ENCODE measurements at regions not wholly inside any gene's neighbourhood (a gene's known extent, or its start where the extent isn't known, plus 50 kb on each side); places are given as distances from the start of the nearest gene placed in this dataset.
"Not testable (repeated sequence)": the region's sequence is repeated elsewhere in the genome, so short reads cannot be mapped to it uniquely, and the experiment has no call there.

DNA sequence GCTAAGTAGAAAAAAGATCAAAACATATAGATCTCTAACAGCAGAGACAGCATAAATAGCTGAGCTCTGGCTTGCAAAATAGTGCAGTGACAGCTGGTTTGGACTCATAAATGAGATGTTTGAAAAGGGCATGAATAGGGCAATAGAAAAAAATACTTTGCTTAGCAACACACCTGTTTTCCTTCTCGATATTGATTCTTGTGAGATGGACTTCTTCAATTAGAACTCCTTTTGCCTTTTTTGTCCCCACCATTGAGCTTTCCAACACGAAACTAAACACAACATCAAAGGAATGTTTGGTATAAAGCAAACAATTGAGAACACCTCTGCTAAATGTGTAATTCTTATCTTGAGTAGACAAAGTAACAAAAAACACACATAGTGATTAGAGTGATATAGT, 726.3 kb downstream of the RAPGEF2 start:
- DNase-seq (ENCODE audit: low read depth) = no peak

DNA sequence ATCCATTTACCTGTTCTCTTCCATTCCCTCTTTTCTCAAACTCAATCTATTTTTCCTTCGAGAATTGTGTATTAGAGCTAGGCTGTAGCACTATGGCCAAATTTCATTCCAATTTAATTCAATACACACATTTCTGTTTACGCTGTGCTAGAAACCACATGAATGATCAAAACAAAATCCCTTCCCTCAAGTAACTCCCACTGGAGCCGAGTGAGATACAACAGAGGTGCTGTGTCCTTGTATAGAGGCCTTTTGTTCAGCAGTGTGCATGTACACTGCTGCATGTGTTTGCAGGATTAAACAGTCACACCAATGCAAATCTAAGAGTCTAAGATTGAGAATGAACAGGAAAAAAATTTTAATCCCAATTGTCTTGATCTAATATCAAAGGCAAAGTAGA, 734.2 kb downstream of the RAPGEF2 start:
- DNase-seq (ENCODE audit: low read depth) = no peak

DNA sequence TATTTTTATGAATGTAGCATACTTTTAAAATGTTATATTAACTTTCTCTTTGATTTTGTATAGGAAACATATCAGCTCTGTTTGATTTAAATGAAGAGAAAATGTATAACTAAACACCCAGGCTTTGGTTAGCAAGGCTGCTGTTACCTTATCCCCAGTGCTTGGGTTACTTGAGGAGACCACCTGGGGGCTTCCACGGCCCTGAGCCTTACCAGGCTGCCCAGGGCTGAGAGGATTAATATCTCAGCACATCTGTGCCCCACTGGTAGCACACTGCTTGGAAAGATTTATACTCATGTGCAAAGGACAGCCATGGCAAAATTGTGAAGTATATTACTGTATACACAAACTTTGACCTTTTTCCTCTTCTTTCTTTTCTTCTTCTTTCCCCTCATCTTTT, 752.9 kb downstream of the RAPGEF2 start:
- DNase-seq (ENCODE audit: low read depth) = no peak

DNA sequence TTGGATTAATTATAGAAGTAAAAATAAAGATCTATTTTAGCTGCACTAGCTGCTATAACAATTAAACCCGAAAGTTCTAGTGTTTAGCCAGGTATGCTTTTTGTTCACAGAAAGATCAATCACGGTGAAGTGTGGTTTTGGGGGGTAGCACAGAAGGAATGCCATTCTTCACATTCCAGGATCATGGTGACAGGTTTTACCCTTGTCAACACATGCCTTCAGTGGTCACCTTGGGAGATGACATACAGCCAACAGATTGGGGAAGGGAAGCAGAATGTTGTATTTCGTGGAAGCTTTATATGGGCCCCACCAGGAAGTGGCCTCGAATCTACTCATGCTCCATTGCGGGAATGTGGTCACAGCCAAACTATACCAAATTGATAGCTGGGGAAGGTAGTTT, 753.6 kb downstream of the RAPGEF2 start:
- DNase-seq (ENCODE audit: low read depth) = no peak

DNA sequence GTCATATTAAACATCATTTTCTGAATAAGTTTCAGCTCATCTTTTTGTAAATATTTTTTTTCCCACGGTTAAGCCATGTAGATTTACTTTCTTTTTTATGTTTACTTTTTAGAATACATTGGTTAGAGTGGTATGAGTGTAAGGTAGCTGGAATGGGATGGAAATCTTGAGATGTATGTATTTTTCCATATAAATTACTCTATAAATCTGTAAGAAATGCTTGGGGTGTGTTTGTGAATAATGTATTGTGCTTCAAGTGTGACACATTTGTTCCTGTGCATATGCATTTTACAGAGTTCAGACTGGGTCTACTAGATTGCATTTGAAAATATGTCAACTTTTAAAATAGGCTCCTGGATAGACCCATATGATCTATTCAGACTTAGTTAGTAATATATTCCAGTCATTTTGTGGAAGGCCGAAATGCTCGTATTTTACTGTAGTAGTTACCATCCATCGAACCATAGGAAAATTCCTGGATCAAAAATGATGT, 756.8 kb downstream of the RAPGEF2 start:
- DNase-seq (ENCODE audit: low read depth) = no peak

DNA sequence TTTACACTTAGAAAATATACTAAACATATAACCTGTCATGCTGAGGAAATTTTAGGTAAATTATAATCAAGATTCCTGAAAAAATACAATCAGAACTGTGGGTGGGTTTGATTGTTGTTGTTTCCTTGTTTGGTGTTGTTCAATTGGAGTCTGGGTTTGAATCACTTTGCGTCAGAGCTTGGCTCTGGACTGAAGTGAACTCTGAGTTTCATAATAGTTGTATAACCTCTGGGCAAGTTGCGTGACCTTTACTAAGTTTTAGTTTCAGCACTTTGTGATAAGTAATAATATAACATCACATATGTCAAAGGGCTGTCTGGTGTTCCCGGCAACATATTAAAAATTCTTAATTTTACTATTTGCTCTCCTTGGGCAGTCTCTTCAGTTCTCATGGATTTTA, 758.1 kb downstream of the RAPGEF2 start:
- no peak for DNase-seq (ENCODE audit: low read depth)

DNA sequence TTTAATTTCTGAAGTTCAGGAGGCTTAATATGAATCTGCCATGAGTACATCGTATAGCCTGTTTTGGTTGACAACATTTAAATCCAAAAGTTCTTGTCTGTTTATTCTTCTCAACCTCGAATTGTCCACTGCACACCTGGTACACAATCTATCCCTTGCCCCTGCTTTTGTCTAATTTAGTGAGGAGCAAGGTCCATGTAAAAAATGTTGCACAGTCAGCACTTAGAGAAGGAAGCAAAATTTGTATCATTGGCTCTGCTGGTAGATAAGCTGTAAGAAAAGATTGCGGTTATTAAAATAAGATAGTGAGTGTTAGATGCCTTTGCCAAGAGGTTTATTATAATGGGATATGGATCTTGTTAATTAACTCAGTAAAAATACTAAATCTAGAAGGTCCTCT, 761.5 kb downstream of the RAPGEF2 start:
- DNase-seq (ENCODE audit: low read depth) = no peak

DNA sequence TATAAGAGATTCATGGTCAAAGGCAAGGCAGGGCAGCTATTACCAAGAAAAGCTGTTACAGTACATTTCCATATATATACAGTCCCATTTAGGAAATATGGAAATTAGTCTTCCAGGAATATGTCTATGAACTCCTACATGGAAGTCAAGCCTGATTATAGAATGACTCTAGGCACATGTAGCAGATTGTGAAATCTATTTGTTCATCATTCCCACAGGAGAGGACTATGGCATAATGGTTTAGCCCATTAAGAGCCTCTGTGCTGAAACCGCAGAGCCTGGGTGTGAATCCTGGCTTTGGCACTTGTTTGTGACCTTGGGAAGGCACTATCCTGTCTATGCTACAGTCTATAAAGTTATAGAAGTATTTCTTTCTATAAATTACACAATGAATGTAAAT, 764.8 kb downstream of the RAPGEF2 start:
- no peak for DNase-seq (ENCODE audit: low read depth)

DNA sequence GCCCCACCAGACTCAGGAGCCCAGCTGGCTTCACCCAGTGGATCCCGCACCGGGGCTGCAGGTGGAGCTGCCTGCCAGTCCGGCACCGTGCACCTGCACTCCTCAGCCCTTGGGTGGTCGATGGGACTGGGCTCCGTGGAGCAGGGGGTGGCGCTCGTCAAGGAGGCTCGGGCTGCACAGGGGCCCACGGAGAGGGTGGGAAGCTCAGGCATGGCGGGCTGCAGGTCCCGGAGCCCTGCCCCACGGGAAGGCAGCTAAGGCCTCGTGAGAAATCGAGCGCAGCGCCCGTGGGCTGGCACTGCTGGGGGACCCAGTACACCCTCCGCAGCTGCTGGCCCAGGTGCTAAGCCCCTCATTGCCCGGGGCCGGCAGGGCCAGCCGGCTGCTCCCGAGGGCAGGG, 766.1 kb downstream of the RAPGEF2 start:
- DNase-seq (ENCODE audit: low read depth) = not testable (repeated sequence)

DNA sequence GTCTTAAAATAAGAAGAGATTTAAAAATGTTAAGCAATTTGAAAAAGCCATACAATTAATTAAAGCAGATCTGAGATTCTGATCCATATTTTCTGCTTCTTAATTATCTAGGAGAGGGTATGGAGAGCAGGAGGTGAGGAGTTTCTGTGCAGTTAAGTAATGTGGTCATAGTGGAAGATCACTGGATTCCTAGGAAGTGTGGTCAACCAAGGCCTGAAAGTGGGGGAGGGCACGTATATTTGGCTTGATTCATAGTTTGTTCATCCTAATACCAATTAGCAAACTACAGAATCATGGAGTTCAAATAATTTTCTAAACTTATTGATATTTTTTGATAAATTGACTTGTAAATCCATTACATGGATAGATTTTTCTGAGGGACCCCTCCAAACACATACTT, 768.3 kb downstream of the RAPGEF2 start:
- DNase-seq (ENCODE audit: low read depth) = peak; percentile 63

DNA sequence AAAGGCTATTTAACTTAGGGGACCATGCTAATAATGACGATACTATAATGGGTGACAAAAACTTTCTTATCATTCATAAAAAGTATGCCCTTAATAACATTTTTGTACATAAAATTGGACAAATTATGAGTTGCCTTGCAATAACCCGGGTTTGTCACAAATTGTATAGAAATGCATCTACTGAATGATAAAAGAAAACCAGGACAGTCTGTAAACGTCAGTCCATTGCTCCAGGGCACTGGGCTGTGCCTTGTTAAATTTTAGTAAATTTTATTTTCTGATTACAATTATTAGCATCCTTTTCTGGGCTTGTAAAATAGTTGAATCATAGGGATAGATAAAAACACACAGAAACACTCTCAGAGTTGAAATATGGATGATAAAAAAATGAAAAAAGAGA, 778.3 kb downstream of the RAPGEF2 start:
- no peak for DNase-seq (ENCODE audit: low read depth)

DNA sequence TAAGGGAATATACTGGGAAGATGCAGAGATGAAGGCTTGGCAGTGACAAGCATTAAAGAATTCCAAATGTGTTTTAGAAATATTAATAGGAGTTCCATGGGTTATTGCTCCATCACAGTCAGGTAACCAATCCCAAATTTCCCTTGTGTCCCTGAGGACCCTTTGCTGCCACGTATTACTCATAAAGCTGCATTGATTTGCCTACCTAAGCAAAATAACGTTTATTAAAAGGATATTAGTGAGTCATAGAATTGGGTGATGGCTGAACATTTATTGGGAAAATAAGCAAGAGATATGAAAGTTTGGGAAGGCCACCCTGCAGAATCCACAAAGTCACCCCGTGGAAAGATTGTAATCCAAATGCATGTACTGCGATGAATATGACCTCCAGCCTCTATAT, 782.1 kb downstream of the RAPGEF2 start:
- no peak for DNase-seq (ENCODE audit: low read depth)

DNA sequence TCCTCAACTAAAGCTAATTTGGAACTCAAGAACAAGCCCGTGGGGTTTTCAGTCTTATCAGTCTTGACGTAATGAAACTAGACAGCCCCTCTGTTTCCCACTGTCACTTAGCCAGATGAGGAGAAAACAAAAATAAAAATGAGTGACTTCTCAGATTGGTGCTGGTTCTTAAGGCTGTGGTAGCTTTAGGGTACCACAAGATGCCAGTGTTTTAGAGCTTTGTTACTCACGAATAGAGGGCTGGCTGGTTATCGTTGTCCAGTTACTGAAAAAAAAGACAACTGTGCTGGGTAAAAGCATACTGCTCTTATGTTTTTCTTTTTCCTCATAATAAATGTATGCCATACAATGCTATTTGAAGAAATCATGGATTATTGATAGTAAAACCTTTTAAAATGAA, 796.7 kb downstream of the RAPGEF2 start:
- DNase-seq (ENCODE audit: low read depth) = peak; percentile 17

DNA sequence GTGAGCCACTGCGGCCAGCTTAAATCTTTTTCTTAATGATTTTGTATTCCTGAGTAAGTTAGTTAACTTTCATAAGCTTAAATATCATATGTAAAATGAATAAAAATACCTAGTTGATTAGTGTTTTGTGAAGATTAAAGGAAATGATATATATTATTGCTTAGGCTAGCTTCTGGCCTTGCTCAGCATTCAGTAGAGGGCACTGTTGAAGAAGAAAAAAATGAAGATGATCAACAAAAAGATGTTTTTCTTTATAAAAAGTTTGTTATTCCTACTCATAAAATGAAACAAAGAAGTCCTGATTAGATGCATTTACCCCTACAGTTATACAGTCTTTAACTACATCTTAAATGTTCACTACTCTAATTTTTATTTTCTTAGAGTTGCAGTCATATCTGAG, 797.7 kb downstream of the RAPGEF2 start:
- DNase-seq (ENCODE audit: low read depth) = no peak

DNA sequence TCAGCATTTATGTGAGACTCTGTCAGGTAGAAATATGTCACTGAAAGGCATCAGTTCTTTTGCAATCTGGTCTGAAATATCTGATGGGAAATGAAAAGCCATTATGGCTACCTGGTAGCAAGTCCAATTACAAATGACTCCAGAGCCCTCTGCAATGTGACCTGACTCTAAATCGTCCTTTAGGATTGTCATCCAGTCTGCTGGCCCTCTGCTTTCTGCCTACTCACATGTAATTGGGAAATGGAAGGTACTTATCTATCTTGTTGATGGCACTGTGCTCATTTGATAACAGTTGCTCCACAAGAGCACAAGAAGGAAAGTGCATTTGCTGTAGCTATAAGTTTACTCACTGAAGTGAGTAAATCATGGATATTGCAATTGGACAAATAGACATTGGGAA, 799.8 kb downstream of the RAPGEF2 start:
- no peak for DNase-seq (ENCODE audit: low read depth)

DNA sequence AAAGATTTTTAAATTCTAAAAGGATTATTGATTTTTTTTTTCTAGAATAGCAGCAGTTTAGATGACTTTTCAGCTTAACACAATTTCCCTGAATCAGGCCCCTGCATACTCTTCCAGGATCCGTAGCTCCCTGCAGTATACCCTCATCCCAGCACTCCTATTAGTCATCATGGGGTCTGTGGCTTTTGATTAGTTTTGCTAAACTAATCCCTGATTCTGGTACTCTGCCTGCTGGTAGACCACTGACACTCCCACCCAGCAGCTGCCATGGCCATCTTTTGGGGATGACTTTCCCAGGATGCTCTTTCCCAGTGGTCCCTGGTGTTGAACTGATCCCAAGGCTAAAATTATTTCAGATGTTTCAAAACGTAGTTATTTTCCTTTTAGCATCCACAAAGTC, 802.0 kb downstream of the RAPGEF2 start:
- no peak for DNase-seq (ENCODE audit: low read depth)

DNA sequence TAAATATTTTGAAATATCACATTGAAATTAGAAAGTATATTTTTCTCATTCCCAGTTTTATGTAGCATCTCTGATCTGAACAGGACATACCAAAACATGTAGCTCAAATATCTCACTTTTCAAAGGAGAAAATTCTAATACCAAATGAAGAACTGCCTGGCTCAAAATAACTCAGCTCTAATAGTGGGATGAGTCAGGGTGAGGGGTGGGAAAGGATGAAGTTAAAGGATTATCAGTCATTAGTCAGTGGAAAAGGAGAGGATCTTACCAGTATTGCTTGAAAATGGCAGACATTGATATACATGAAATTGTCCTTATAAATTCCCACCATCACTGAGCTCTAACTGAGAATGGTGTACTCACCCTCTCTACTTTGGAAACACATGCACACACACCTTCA, 803.2 kb downstream of the RAPGEF2 start:
- DNase-seq (ENCODE audit: low read depth) = peak; percentile 7

DNA sequence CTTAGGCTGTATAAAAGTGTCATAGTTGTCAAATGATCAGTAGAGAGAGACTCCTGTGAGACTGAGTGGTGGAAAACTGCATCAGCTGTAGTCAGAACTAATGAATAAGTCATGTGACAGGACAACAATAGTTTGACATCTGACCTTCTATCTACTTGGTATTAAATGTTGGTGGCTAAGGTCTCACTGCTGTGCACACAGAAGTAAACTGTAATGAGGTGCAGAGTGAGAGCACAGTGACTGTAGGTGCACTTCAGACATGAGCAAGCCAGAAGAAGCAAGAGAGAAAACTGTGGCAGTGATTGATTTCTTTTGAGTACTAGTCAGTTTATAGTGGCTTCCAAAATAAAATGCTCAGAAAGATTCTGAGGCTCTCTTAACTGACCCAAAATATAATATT, 803.6 kb downstream of the RAPGEF2 start:
- DNase-seq (ENCODE audit: low read depth) = no peak

DNA sequence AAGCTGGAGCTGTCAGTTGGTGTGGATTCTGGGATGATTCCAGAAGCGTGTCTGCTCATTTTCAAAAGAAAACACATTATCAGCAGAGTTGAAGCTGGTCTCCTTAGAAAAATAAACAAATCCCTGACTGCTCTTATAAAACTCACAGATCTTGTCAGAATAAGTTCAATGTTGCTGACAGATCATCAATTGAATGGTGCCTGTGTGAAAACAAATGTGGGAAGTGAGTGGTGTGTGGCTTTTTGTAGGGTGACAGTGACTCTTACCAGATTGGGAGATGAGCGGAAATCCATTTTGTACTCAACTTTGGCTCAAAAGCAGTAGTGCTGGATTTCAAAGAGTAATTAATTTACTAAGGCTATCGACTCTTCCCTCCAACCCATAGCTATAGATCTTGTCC, 807.8 kb downstream of the RAPGEF2 start:
- DNase-seq (ENCODE audit: low read depth) = no peak

DNA sequence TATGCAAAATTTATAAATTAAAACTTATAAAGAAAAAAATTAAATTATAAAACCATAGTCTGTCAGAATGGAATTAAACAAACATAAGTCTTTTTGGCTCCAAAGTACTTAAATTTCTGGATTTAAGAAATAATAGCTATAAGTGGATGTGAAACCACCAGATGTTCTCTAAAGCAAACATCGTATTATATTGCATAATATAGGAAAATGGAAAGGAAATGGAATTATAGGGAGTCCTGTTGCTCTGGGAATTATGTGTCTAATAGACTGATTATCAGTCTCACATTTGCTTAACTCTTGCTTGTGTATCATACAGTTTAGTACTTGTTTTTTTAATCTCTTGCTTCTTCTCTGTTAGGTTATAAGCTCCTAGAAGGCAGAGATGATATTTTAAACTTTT, 819.2 kb downstream of the RAPGEF2 start:
- no peak for DNase-seq (ENCODE audit: low read depth)

DNA sequence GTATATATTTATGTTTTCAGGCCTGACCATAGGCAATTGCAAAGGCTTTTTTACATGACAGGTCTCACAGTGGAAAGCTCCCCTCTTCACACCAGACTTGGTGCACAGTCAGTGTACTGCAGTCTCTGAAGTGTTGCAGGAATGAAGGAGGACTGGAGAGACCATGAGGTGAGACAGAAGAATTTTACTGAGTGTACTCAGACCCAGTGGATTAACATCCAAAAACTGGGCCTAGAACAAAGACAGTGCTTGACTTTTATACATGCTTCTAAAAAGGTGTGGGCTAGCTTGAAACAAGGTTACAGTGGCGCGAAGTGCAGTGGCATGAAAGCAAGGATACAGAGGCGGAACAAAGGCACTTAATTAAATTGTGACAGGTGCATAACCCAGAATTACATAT, 822.9 kb downstream of the RAPGEF2 start:
- DNase-seq (ENCODE audit: low read depth) = no peak

DNA sequence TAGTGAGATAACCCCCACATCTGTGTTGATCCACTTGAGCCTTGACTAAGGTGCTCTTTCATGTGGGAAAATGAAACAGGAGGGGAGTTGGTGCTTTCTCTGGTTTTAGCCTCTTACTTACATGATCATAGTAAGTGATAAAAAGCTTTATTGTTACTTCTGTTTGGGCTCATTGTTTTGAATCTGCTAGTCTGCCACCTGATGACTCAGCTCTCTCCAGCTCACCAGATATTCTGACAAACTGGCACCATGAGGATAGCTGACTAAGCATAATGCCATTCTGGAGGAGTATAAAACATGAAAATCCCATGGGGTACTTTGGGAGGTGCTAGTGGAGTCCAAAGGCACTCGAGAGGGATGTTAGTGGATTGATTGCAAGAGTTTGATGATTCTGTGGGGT, 824.0 kb downstream of the RAPGEF2 start:
- DNase-seq (ENCODE audit: low read depth) = peak; percentile 25

DNA sequence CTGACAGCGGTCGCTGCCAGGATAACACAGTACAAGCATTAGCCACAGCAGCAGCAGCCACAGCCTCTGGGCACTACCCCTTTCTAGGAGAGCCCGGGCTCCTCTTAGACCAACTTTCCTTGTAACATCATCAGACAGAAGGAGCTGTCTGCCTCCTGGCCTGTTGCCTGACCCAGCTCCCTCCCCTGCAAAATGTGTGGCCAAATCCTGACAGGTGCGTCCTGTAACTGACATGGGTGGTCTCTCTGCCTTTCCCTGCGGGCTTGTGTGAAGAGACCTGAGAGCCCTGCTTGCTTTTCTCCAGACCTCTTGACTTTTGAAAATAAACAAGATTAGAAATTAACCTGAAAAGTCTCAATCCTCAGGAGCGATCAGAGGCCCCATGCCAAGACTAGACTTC, 824.9 kb downstream of the RAPGEF2 start:
- DNase-seq (ENCODE audit: low read depth) = no peak

DNA sequence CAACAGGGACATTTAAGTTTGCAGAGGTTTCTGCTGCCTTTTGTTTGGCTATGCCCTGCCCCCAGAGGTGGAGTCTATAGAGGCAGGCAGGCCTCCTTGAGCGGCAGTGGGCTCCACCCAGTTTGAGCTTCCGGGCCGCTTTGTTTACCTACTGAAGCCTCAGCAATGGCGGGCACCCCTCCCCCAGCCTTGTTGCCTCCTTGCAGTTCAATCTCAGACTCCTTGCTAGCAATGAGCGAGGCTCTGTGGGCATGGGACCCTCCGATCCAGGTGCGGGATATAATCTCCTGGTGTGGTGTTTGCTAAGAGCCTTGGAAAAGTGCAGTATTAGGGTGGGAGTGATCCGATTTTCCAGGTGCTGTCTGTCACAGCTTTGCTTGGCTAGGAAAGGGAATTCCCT, 831.7 kb downstream of the RAPGEF2 start:
- not testable (repeated sequence) for DNase-seq (ENCODE audit: low read depth)

DNA sequence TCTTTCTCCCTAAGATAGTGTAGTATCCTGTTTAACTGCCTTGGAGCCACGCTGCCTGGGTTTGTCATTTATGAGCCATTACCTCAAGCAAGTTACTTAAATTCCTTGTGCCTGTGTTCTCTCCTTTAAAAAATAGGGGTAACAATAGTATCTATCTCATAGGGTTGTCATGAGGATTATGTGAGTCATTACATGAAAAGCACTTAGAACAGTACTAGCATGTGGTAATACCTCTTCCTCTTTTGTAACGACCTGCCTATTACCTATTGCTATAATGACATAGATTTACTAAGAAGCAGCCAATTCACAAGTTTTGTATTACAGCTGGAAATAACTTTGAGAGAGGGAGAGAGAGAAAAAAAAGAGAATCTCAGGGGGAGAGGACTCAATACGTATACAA, 834.7 kb downstream of the RAPGEF2 start:
- peak; percentile 22 for DNase-seq (ENCODE audit: low read depth)

Measured in ELR (cell line).